ENCODE measurements at regions not wholly inside any gene's neighbourhood (a gene's known extent, or its start where the extent isn't known, plus 50 kb on each side); places are given as distances from the start of the nearest gene placed in this dataset.

GRCh38 chr11:134487696-134488095 lies 75.7 kb upstream of the B3GAT1 start:
- TF ChIP-seq CTCF (IDR thresholded peaks at IDR 0.05): no peak
- no peak for TF ChIP-seq POLR2A (IDR thresholded peaks at IDR 0.05)
- TF ChIP-seq EP300 (IDR thresholded peaks at IDR 0.05): no peak
